GM23338 (cell line): ENCODE measurements at regions not wholly inside any gene's neighbourhood (a gene's known extent, or its start where the extent isn't known, plus 50 kb on each side); places are given as distances from the start of the nearest gene placed in this dataset.

ENCODE experiments used
- CREB1 ChIP-seq: fragments of 250-450 bp; sonication (Bioruptor Pico); IDR thresholded peaks from 2 replicates; pipeline ENCODE4 v1.5.0; 2020; ENCODE audit warnings: low read depth, mild to moderate bottlenecking, moderate library complexity
- EZH2 ChIP-seq: fragments of 200-600 bp; sonication (generic); IDR thresholded peaks from one replicate; pipeline ENCODE4 v1.8.0; 2017; ENCODE audit warnings: antibody characterized with exemption, mild to moderate bottlenecking, low read depth; ENCODE audit not compliant: unreplicated experiment
- EZH2phosphoT487 ChIP-seq: fragments of 200-600 bp; sonication (generic); IDR thresholded peaks from one replicate; pipeline ENCODE4 v1.8.1; 2018; ENCODE audit warnings: antibody characterized with exemption; ENCODE audit not compliant: unreplicated experiment
- JUNB ChIP-seq: IDR thresholded peaks from one replicate; pipeline ENCODE4 v1.6.1; 2016; ENCODE audit warnings: antibody characterized with exemption; ENCODE audit not compliant: unreplicated experiment
- NANOG ChIP-seq: IDR thresholded peaks from 2 replicates; pipeline ENCODE4 v1.6.1; 2016; ENCODE audit warnings: antibody characterized with exemption, borderline replicate concordance
- POLR2AphosphoS5 ChIP-seq: IDR thresholded peaks from 2 replicates; pipeline ENCODE4 v1.6.1; 2016; ENCODE audit warnings: antibody characterized with exemption, low read depth
- STAT1 ChIP-seq: IDR thresholded peaks from one replicate; pipeline ENCODE4 v1.6.1; 2016; ENCODE audit warnings: antibody characterized with exemption; ENCODE audit not compliant: unreplicated experiment
- ZNF114 ChIP-seq: fragments of 250-450 bp; sonication (Bioruptor Pico); IDR thresholded peaks from 2 replicates; pipeline ENCODE4 v1.5.0; 2020; ENCODE audit warnings: mild to moderate bottlenecking, moderate library complexity
- ZNF331 ChIP-seq: fragments of 250-450 bp; sonication (Bioruptor Pico); IDR thresholded peaks from 2 replicates; pipeline ENCODE4 v1.5.0; 2020; ENCODE audit warnings: low read depth, mild to moderate bottlenecking, moderate library complexity
- TF ChIP-seq, protein P1 (sequence below), 2 experiments: fragments of 200-600 bp in 1 of 2; sonication (generic) in 1 of 2; conservative IDR thresholded peaks; 2 replicates each; pipeline versions ENCODE4 v1.5.1 to v1.6.1; 2016 to 2017; ENCODE audit warnings: antibody characterized with exemption in 2 of 2, low read depth in 2 of 2, mild to moderate bottlenecking in 2 of 2, moderate library complexity in 1 of 2
- TF ChIP-seq, protein P2 (sequence below): IDR thresholded peaks from one replicate; pipeline ENCODE4 v1.6.1; 2018; ENCODE audit warnings: antibody characterized with exemption; ENCODE audit not compliant: unreplicated experiment
- TF ChIP-seq, protein P3 (sequence below): IDR thresholded peaks from 2 replicates; pipeline ENCODE4 v1.6.1; 2016; ENCODE audit warnings: antibody characterized with exemption
- TF ChIP-seq, protein P4 (sequence below): fragments of 250-450 bp; sonication (Bioruptor Pico); IDR thresholded peaks from 2 replicates; pipeline ENCODE4 v1.5.0; 2020; ENCODE audit warnings: mild to moderate bottlenecking, moderate library complexity

DNA sequence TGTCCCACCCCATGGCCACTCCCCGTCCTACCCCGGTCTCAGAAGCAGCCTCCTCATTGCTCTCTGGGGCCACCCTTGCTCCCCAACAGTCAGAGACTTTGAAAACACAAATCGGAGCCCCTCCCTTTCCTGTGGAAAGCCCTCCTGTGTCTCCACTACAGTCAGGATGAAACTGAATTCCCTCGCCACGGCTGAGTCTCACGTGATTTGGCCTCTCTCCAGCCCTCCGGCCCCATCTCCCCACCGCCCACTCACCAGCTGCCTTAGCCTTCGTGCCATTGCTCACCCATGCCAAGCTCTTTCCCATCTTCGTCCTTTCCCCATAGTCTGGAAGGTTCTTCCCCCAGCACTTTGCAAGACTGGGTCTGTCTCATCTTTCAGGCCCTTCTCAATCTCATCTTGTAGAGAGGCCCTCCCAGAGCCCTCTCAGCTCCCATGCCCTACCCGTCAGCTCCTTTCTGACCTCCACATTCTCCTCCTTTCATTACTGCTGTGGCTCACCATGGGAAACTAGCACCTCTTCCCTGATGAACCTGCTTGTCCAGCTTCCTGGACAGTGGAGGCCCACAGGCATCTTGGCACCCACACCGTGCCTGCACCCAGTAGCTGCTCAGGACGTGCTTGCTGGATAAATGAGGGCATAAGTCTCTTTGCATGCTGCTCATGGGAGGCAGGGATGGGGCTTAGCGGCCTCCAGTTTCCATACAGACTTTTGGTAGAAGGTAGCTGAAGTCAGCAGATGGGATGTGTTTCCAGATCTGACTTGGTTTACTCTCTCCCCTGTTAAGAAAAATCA is 126.4 kb upstream of the COL5A1 start:
- TF ChIP-seq, protein P1, sequence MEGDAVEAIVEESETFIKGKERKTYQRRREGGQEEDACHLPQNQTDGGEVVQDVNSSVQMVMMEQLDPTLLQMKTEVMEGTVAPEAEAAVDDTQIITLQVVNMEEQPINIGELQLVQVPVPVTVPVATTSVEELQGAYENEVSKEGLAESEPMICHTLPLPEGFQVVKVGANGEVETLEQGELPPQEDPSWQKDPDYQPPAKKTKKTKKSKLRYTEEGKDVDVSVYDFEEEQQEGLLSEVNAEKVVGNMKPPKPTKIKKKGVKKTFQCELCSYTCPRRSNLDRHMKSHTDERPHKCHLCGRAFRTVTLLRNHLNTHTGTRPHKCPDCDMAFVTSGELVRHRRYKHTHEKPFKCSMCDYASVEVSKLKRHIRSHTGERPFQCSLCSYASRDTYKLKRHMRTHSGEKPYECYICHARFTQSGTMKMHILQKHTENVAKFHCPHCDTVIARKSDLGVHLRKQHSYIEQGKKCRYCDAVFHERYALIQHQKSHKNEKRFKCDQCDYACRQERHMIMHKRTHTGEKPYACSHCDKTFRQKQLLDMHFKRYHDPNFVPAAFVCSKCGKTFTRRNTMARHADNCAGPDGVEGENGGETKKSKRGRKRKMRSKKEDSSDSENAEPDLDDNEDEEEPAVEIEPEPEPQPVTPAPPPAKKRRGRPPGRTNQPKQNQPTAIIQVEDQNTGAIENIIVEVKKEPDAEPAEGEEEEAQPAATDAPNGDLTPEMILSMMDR (conservative IDR thresholded peaks at IDR 0.05; ENCODE audit: low read depth in 2 of 2), result no peak
- no peak for TF ChIP-seq CREB1 (CRISPR knock-in tag)
- no peak for TF ChIP-seq POLR2AphosphoS5
- TF ChIP-seq JUNB, result no peak
- TF ChIP-seq ZNF114 (CRISPR knock-in tag), result no peak
- TF ChIP-seq EZH2, result no peak
- TF ChIP-seq, protein P2, sequence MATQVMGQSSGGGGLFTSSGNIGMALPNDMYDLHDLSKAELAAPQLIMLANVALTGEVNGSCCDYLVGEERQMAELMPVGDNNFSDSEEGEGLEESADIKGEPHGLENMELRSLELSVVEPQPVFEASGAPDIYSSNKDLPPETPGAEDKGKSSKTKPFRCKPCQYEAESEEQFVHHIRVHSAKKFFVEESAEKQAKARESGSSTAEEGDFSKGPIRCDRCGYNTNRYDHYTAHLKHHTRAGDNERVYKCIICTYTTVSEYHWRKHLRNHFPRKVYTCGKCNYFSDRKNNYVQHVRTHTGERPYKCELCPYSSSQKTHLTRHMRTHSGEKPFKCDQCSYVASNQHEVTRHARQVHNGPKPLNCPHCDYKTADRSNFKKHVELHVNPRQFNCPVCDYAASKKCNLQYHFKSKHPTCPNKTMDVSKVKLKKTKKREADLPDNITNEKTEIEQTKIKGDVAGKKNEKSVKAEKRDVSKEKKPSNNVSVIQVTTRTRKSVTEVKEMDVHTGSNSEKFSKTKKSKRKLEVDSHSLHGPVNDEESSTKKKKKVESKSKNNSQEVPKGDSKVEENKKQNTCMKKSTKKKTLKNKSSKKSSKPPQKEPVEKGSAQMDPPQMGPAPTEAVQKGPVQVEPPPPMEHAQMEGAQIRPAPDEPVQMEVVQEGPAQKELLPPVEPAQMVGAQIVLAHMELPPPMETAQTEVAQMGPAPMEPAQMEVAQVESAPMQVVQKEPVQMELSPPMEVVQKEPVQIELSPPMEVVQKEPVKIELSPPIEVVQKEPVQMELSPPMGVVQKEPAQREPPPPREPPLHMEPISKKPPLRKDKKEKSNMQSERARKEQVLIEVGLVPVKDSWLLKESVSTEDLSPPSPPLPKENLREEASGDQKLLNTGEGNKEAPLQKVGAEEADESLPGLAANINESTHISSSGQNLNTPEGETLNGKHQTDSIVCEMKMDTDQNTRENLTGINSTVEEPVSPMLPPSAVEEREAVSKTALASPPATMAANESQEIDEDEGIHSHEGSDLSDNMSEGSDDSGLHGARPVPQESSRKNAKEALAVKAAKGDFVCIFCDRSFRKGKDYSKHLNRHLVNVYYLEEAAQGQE, result no peak
- no peak for TF ChIP-seq NANOG
- TF ChIP-seq EZH2phosphoT487, result no peak
- TF ChIP-seq, protein P3, sequence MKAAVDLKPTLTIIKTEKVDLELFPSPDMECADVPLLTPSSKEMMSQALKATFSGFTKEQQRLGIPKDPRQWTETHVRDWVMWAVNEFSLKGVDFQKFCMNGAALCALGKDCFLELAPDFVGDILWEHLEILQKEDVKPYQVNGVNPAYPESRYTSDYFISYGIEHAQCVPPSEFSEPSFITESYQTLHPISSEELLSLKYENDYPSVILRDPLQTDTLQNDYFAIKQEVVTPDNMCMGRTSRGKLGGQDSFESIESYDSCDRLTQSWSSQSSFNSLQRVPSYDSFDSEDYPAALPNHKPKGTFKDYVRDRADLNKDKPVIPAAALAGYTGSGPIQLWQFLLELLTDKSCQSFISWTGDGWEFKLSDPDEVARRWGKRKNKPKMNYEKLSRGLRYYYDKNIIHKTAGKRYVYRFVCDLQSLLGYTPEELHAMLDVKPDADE, result no peak
- no peak for TF ChIP-seq STAT1
- TF ChIP-seq ZNF331 (CRISPR knock-in tag), result no peak
- TF ChIP-seq, protein P4, sequence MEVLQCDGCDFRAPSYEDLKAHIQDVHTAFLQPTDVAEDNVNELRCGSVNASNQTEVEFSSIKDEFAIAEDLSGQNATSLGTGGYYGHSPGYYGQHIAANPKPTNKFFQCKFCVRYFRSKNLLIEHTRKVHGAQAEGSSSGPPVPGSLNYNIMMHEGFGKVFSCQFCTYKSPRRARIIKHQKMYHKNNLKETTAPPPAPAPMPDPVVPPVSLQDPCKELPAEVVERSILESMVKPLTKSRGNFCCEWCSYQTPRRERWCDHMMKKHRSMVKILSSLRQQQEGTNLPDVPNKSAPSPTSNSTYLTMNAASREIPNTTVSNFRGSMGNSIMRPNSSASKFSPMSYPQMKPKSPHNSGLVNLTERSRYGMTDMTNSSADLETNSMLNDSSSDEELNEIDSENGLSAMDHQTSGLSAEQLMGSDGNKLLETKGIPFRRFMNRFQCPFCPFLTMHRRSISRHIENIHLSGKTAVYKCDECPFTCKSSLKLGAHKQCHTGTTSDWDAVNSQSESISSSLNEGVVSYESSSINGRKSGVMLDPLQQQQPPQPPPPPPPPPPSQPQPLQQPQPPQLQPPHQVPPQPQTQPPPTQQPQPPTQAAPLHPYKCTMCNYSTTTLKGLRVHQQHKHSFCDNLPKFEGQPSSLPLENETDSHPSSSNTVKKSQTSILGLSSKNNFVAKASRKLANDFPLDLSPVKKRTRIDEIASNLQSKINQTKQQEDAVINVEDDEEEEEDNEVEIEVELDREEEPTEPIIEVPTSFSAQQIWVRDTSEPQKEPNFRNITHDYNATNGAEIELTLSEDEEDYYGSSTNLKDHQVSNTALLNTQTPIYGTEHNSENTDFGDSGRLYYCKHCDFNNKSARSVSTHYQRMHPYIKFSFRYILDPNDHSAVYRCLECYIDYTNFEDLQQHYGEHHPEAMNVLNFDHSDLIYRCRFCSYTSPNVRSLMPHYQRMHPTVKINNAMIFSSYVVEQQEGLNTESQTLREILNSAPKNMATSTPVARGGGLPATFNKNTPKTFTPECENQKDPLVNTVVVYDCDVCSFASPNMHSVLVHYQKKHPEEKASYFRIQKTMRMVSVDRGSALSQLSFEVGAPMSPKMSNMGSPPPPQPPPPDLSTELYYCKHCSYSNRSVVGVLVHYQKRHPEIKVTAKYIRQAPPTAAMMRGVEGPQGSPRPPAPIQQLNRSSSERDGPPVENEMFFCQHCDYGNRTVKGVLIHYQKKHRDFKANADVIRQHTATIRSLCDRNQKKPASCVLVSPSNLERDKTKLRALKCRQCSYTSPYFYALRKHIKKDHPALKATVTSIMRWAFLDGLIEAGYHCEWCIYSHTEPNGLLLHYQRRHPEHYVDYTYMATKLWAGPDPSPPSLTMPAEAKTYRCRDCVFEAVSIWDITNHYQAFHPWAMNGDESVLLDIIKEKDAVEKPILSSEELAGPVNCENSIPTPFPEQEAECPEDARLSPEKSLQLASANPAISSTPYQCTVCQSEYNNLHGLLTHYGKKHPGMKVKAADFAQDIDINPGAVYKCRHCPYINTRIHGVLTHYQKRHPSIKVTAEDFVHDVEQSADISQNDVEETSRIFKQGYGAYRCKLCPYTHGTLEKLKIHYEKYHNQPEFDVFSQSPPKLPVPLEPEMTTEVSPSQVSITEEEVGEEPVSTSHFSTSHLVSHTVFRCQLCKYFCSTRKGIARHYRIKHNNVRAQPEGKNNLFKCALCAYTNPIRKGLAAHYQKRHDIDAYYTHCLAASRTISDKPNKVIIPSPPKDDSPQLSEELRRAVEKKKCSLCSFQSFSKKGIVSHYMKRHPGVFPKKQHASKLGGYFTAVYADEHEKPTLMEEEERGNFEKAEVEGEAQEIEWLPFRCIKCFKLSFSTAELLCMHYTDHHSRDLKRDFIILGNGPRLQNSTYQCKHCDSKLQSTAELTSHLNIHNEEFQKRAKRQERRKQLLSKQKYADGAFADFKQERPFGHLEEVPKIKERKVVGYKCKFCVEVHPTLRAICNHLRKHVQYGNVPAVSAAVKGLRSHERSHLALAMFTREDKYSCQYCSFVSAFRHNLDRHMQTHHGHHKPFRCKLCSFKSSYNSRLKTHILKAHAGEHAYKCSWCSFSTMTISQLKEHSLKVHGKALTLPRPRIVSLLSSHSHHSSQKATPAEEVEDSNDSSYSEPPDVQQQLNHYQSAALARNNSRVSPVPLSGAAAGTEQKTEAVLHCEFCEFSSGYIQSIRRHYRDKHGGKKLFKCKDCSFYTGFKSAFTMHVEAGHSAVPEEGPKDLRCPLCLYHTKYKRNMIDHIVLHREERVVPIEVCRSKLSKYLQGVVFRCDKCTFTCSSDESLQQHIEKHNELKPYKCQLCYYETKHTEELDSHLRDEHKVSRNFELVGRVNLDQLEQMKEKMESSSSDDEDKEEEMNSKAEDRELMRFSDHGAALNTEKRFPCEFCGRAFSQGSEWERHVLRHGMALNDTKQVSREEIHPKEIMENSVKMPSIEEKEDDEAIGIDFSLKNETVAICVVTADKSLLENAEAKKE (CRISPR knock-in tag), result no peak
